ENCODE measurements at regions not wholly inside any gene's neighbourhood (a gene's known extent, or its start where the extent isn't known, plus 50 kb on each side); places are given as distances from the start of the nearest gene placed in this dataset.

- H3K27ac Mint-ChIP-seq: no peak overlapping the region
- H3K36me3 Mint-ChIP-seq (ENCODE audit: low read depth): no peaks in the 10 kb centered on the region
- H3K9me3 Mint-ChIP-seq (ENCODE audit: insufficient read depth): no peaks in the 10 kb centered on the region
- ChIA-PET POLR2A (no interaction called here), CTCF (no interaction called here)
- DNase-seq (no peak), ATAC-seq (no peak)
- H3K4me1 Mint-ChIP-seq (ENCODE audit: low read depth): no peaks in the 10 kb centered on the region
- H3K4me3 Mint-ChIP-seq: no peak overlapping the region
- no peaks in the 10 kb centered on the region for H3K27me3 Mint-ChIP-seq (ENCODE audit: low read depth)
These were observed 311.6 kb upstream of the MKI67 start for GRCh38 chr10:128437786-128438345.

- H3K27me3 Mint-ChIP-seq (ENCODE audit: low read depth): no peaks in the 10 kb centered on the region
- DNase-seq: no peak
- ATAC-seq: no peak
- ChIA-PET CTCF (no interaction called here), POLR2A (no interaction called here)
- H3K4me3 Mint-ChIP-seq: no peak overlapping the region
- H3K27ac Mint-ChIP-seq: no peak overlapping the region
- H3K36me3 Mint-ChIP-seq (ENCODE audit: low read depth): no peaks in the 10 kb centered on the region
- no peaks in the 10 kb centered on the region for H3K4me1 Mint-ChIP-seq (ENCODE audit: low read depth)
- no peaks in the 10 kb centered on the region for H3K9me3 Mint-ChIP-seq (ENCODE audit: insufficient read depth)
These were observed 312.3 kb upstream of the MKI67 start for GRCh38 chr10:128438417-128439063.

GRCh38 chr10:128440513-128441160, 314.4 kb upstream of the MKI67 start:
- H3K36me3 Mint-ChIP-seq (ENCODE audit: low read depth): no peaks in the 10 kb centered on the region
- DNase-seq (no peak), ATAC-seq (no peak)
- no peaks in the 10 kb centered on the region for H3K9me3 Mint-ChIP-seq (ENCODE audit: insufficient read depth)
- POLR2A ChIA-PET: no interaction called here
- H3K27me3 Mint-ChIP-seq (ENCODE audit: low read depth): no peaks in the 10 kb centered on the region
- H3K4me1 Mint-ChIP-seq (ENCODE audit: low read depth): no peaks in the 10 kb centered on the region
- no peak overlapping the region for H3K27ac Mint-ChIP-seq
- no peak overlapping the region for H3K4me3 Mint-ChIP-seq
- CTCF ChIA-PET: no interaction called here

GRCh38 chr10:128443925-128444518, 317.8 kb upstream of the MKI67 start:
- ChIA-PET CTCF (no interaction called here), POLR2A (no interaction called here)
- Mint-ChIP-seq H3K27me3 (ENCODE audit: low read depth) (no peaks in the 10 kb centered on the region), H3K4me1 (ENCODE audit: low read depth) (no peaks in the 10 kb centered on the region), H3K9me3 (ENCODE audit: insufficient read depth) (no peaks in the 10 kb centered on the region), H3K36me3 (ENCODE audit: low read depth) (no peaks in the 10 kb centered on the region), H3K27ac (no peak overlapping the region), H3K4me3 (no peak overlapping the region)
- DNase-seq (no peak), ATAC-seq (no peak)

GRCh38 chr10:128448796-128449195, 322.6 kb upstream of the MKI67 start:
- Mint-ChIP-seq H3K4me3 (no peak overlapping the region), H3K27me3 (ENCODE audit: low read depth) (no peaks in the 10 kb centered on the region), H3K36me3 (ENCODE audit: low read depth) (no peaks in the 10 kb centered on the region), H3K4me1 (ENCODE audit: low read depth) (no peaks in the 10 kb centered on the region), H3K27ac (no peak overlapping the region), H3K9me3 (ENCODE audit: insufficient read depth) (no peaks in the 10 kb centered on the region)
- CTCF ChIA-PET: no interaction called here
- ATAC-seq: no peak
- no peak for DNase-seq
- POLR2A ChIA-PET: no interaction called here

GRCh38 chr10:128451879-128452278, 325.7 kb upstream of the MKI67 start:
- no peak for ATAC-seq
- H3K9me3 Mint-ChIP-seq (ENCODE audit: insufficient read depth): no peaks in the 10 kb centered on the region

GRCh38 chr10:128456271-128456670, 330.0 kb upstream of the MKI67 start:
- no peak overlapping the region for H3K27ac Mint-ChIP-seq
- no peaks in the 10 kb centered on the region for H3K27me3 Mint-ChIP-seq (ENCODE audit: low read depth)
- ChIA-PET CTCF (no interaction called here), POLR2A (no interaction called here)
- DNase-seq (no peak), ATAC-seq (no peak)
- H3K4me3 Mint-ChIP-seq: no peak overlapping the region
- no peaks in the 10 kb centered on the region for H3K36me3 Mint-ChIP-seq (ENCODE audit: low read depth)
- no peaks in the 10 kb centered on the region for H3K4me1 Mint-ChIP-seq (ENCODE audit: low read depth)
- H3K9me3 Mint-ChIP-seq (ENCODE audit: insufficient read depth): no peaks in the 10 kb centered on the region

More at GRCh38 chr10:128451879-128452278, 325.7 kb upstream of the MKI67 start:
- POLR2A ChIA-PET: no interaction called here
- H3K27ac Mint-ChIP-seq: no peak overlapping the region
- DNase-seq: no peak
- no peaks in the 10 kb centered on the region for H3K4me1 Mint-ChIP-seq (ENCODE audit: low read depth)
- no peak overlapping the region for H3K4me3 Mint-ChIP-seq
- CTCF ChIA-PET: no interaction called here
- H3K36me3 Mint-ChIP-seq (ENCODE audit: low read depth): no peaks in the 10 kb centered on the region
- no peaks in the 10 kb centered on the region for H3K27me3 Mint-ChIP-seq (ENCODE audit: low read depth)

GRCh38 chr10:128457136-128457535, 330.9 kb upstream of the MKI67 start:
- H3K4me3 Mint-ChIP-seq: no peak overlapping the region
- no peaks in the 10 kb centered on the region for H3K27me3 Mint-ChIP-seq (ENCODE audit: low read depth)
- ChIA-PET POLR2A (no interaction called here), CTCF (no interaction called here)
- DNase-seq: no peak
- no peaks in the 10 kb centered on the region for H3K9me3 Mint-ChIP-seq (ENCODE audit: insufficient read depth)
- H3K27ac Mint-ChIP-seq: no peak overlapping the region
- no peaks in the 10 kb centered on the region for H3K4me1 Mint-ChIP-seq (ENCODE audit: low read depth)
- H3K36me3 Mint-ChIP-seq (ENCODE audit: low read depth): no peaks in the 10 kb centered on the region
- no peak for ATAC-seq

- POLR2A ChIA-PET: no interaction called here
- H3K9me3 Mint-ChIP-seq (ENCODE audit: insufficient read depth): no peaks in the 10 kb centered on the region
- H3K27ac Mint-ChIP-seq: no peak overlapping the region
- H3K4me3 Mint-ChIP-seq: no peak overlapping the region
- H3K4me1 Mint-ChIP-seq (ENCODE audit: low read depth): no peaks in the 10 kb centered on the region
- H3K36me3 Mint-ChIP-seq (ENCODE audit: low read depth): no peaks in the 10 kb centered on the region
- no peaks in the 10 kb centered on the region for H3K27me3 Mint-ChIP-seq (ENCODE audit: low read depth)
- DNase-seq: no peak
- CTCF ChIA-PET: no interaction called here
- no peak for ATAC-seq
These were observed 335.8 kb upstream of the MKI67 start for GRCh38 chr10:128461991-128462390.

GRCh38 chr10:128462844-128463243, 336.6 kb upstream of the MKI67 start:
- Mint-ChIP-seq H3K4me1 (ENCODE audit: low read depth) (no peaks in the 10 kb centered on the region), H3K36me3 (ENCODE audit: low read depth) (no peaks in the 10 kb centered on the region), H3K27me3 (ENCODE audit: low read depth) (no peaks in the 10 kb centered on the region), H3K4me3 (no peak overlapping the region), H3K27ac (no peak overlapping the region), H3K9me3 (ENCODE audit: insufficient read depth) (no peaks in the 10 kb centered on the region)
- ChIA-PET CTCF (no interaction called here), POLR2A (no interaction called here)
- DNase-seq: no peak
- ATAC-seq: no peak

GRCh38 chr10:128463991-128464760, 338.0 kb upstream of the MKI67 start:
- Mint-ChIP-seq H3K27me3 (ENCODE audit: low read depth) (no peaks in the 10 kb centered on the region), H3K27ac (no peak overlapping the region), H3K36me3 (ENCODE audit: low read depth) (no peaks in the 10 kb centered on the region), H3K9me3 (ENCODE audit: insufficient read depth) (no peaks in the 10 kb centered on the region), H3K4me3 (no peak overlapping the region), H3K4me1 (ENCODE audit: low read depth) (no peaks in the 10 kb centered on the region)
- DNase-seq (peak; percentile 28), ATAC-seq (no peak)
- POLR2A ChIA-PET: no interaction called here
- CTCF ChIA-PET: no interaction called here

GRCh38 chr10:128465697-128466096, 339.5 kb upstream of the MKI67 start:
- ChIA-PET CTCF (no interaction called here), POLR2A (no interaction called here)
- Mint-ChIP-seq H3K9me3 (ENCODE audit: insufficient read depth) (no peaks in the 10 kb centered on the region), H3K36me3 (ENCODE audit: low read depth) (no peaks in the 10 kb centered on the region), H3K4me3 (no peak overlapping the region), H3K27me3 (ENCODE audit: low read depth) (no peaks in the 10 kb centered on the region), H3K4me1 (ENCODE audit: low read depth) (no peaks in the 10 kb centered on the region), H3K27ac (no peak overlapping the region)
- no peak for DNase-seq
- no peak for ATAC-seq
